Endothelial cell of umbilical vein (primary cell): ENCODE measurements at regions not wholly inside any gene's neighbourhood (a gene's known extent, or its start where the extent isn't known, plus 50 kb on each side); places are given as distances from the start of the nearest gene placed in this dataset.

Source experiments
- EZH2 ChIP-seq: IDR thresholded peaks from 2 replicates; pipeline ENCODE4 v1.6.1; 2012; ENCODE audit warnings: borderline replicate concordance, low read depth, mild to moderate bottlenecking, moderate library complexity, low read length, inconsistent platforms; ENCODE audit not compliant: severe bottlenecking
- FOS ChIP-seq: IDR thresholded peaks from 2 replicates; pipeline ENCODE4 v1.6.1; 2011; ENCODE audit warnings: mild to moderate bottlenecking, low read length, moderate library complexity, borderline replicate concordance; ENCODE audit not compliant: insufficient read depth
- POLR2A ChIP-seq: IDR thresholded peaks from 2 replicates; pipeline ENCODE4 v1.6.1; 2012; ENCODE audit warnings: low read depth, mild to moderate bottlenecking, control low read depth, low read length
- POLR2AphosphoS5 ChIP-seq: IDR thresholded peaks from 2 replicates; pipeline ENCODE4 v1.6.1; 2012; ENCODE audit warnings: low read depth, mild to moderate bottlenecking, control low read depth, low read length, moderate library complexity; ENCODE audit not compliant: insufficient read depth
- TF ChIP-seq, protein P1 (sequence below), 2 donors: IDR thresholded peaks; 1 replicate in 1 of 2; 2 replicates in 1 of 2; pipeline ENCODE4 v1.5.1; 2011; ENCODE audit warnings: low read length in 2 of 2, mild to moderate bottlenecking in 2 of 2, moderate library complexity in 2 of 2, control low read depth in 1 of 2, inconsistent platforms in 1 of 2, low read depth in 1 of 2; ENCODE audit not compliant: insufficient read depth in 1 of 2; ENCODE audit errors: extremely low read depth in 1 of 2
- TF ChIP-seq, protein P2 (sequence below): IDR thresholded peaks from 2 replicates; pipeline ENCODE4 v1.6.1; 2011; ENCODE audit not compliant: insufficient read depth, insufficient read length

DNA sequence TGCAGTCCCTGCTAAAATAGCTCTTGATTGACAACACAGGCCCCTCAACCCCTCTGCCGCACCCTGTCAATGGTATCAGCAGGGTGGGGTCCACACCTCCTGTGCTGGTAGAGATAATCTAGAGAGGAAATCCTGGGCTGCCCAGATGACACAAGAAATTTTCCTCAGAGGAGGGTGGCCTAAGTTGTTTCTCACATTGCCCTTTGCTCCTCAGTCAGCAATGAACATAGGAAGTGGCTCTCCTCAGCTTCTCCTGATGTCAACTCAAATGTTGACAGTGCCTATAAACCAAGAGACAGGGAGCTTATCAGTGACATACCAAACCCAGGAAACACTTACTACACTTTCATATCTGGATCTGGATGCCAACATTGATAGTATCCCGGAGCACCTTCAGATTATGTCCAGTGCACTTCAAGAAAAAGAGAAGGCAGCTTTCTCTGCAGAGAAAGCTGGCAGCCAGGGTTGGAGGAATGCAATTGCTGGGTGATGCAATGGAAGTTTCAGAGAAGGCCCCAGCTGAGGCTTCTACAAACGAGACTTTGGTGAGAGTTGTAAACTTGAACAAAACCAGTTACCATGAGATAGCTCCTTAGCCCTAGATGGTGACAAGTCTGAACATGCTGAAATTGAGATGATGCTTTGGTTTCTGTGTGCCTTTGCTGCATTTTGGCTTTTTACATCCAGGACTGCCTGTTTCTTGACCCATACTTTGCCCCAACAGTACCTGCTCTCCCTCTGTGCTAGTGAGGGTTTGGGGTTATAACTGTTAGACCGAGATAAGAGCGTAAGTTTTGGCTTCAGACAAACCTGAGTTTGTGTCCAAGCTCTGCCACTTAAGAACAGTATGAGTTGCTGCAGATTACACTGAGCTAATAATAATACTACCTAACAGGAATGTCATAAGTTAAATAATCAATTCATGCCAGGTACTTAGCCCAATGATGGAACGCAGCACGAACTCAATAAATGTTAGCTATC, 183.5 kb downstream of the NUAK1 start:
- TF ChIP-seq, protein P1, sequence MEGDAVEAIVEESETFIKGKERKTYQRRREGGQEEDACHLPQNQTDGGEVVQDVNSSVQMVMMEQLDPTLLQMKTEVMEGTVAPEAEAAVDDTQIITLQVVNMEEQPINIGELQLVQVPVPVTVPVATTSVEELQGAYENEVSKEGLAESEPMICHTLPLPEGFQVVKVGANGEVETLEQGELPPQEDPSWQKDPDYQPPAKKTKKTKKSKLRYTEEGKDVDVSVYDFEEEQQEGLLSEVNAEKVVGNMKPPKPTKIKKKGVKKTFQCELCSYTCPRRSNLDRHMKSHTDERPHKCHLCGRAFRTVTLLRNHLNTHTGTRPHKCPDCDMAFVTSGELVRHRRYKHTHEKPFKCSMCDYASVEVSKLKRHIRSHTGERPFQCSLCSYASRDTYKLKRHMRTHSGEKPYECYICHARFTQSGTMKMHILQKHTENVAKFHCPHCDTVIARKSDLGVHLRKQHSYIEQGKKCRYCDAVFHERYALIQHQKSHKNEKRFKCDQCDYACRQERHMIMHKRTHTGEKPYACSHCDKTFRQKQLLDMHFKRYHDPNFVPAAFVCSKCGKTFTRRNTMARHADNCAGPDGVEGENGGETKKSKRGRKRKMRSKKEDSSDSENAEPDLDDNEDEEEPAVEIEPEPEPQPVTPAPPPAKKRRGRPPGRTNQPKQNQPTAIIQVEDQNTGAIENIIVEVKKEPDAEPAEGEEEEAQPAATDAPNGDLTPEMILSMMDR (IDR thresholded peaks at IDR 0.05; ENCODE audit: extremely low read depth in 1 of 2, insufficient read depth in 1 of 2, low read depth in 1 of 2, low read length in 2 of 2), result no peak
- TF ChIP-seq EZH2 (no peak), POLR2A (no peak), POLR2AphosphoS5 (no peak), FOS (no peak)
- TF ChIP-seq, protein P2, sequence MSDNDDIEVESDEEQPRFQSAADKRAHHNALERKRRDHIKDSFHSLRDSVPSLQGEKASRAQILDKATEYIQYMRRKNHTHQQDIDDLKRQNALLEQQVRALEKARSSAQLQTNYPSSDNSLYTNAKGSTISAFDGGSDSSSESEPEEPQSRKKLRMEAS, result no peak
